ENCODE measurements at regions not wholly inside any gene's neighbourhood (a gene's known extent, or its start where the extent isn't known, plus 50 kb on each side); places are given as distances from the start of the nearest gene placed in this dataset.

DNA sequence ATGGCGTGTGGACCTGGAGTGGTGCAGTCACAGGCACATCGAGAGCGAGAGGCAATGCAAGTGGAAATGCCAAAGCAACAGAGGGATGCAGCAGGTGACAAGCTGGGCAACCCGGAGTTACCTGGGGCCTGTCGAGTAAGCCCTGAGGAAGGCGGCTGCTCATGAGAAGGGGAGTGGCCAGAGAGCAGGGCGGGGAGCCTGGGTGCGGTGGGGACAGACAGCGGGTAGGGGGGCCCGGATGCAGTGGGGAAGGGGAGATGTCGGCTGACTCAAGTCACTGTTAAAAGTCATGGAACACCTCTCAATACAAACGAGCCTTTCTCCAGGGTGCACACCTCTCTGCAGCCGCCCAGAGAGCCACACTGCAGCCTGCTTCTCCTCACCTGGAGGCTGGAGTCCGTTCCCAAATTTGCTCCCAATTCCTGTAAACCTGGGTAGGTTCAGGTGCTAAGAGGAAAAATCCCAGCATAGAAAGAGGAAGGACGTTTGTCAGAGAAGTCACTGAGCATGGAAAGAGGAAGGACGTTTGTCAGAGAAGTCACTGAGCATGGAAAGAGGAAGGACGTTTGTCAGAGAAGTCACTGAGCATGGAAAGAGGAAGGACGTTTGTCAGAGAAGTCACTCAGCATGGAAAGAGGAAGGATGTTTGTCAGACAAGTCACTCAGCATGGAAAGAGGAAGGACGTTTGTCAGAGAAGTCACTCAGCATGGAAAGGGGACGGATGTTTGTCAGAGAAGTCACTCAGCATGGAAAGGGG, 71.7 kb upstream of the TWIST2 start:
- TF ChIP-seq REST (IDR thresholded peaks at IDR 0.05; ENCODE audit: insufficient read depth in 1 of 2, low read depth in 2 of 2, low read length in 1 of 2), result no peak
- no peak for TF ChIP-seq POLR2AphosphoS5 (IDR thresholded peaks at IDR 0.05; ENCODE audit: low read depth, low read length)
- no peak for TF ChIP-seq TCF7L2 (IDR thresholded peaks at IDR 0.05; ENCODE audit: low read depth, low read length)
- TF ChIP-seq SIN3A (IDR thresholded peaks at IDR 0.05; ENCODE audit: borderline replicate concordance, insufficient read depth, low read depth, low read length), result no peak
- no peak for TF ChIP-seq CTCF (IDR thresholded peaks at IDR 0.05)
